Left renal pelvis (tissue), 4 donors: ENCODE measurements at regions not wholly inside any gene's neighbourhood (a gene's known extent, or its start where the extent isn't known, plus 50 kb on each side); places are given as distances from the start of the nearest gene placed in this dataset.

Experiments used
- DNase-seq, 4 donors: peaks; one replicate each; pipeline ENCODE4 v3.0.0-alpha.2; 2013; ENCODE audit warnings: low read depth in 4 of 4, low spot score in 3 of 4

DNA sequence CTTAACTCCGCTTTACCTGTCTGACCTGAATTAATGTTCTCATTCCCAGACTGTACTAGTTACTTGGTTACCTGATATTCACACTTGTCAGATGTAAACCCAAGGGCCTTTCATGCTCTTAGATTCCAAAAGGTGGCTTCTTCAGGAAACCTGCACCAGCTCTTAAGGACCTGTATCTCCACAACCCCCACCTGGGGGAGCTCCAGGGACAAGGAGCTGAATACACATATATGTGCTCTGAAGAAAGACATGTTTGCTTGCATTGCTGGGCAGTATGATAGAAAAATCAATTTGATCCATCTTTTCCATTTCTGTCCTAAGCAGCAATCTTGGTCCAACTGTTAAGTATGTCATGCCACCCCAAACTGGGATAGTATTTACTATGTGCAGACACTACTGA is 64.8 kb upstream of the POU3F2 start:
- no peak for DNase-seq

DNA sequence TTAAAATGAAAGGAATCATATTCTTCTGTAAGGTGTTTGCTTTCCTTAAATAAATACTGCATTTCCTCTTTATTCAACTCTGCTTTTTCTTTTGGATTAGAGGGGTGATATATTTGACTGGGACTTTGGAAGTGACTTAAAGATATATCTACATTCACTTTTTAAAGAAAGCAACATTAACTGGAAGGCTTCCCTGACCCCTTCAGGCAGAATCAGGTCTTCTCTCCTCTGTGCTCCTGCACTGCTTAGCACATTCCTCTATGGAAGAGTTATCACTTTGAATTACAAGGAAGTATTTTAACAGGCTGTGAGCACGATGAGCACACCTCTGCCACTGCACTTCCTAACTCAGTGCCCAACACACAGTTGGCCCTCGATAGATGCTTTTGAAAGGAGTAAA is 59.2 kb upstream of the POU3F2 start:
- no peak for DNase-seq

DNA sequence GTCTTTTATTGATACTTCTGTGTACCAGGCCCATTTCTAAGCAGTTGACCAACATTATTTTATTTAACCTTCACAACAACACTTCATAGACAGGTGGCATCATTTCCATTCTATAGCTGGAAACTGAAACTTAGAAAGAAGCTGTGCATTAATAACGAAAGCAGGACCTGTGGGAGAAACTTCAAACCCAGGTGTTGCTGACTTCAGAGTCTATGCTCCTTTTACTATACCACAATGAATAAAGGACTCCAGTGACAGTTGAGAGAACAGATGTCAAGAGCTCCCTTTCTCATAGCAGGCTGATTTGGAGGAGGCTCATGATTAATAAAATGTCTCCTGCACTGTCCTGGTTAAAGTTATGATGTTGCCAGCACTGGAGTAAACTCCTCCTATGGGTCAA is 56.6 kb upstream of the POU3F2 start:
- DNase-seq = no peak

DNA sequence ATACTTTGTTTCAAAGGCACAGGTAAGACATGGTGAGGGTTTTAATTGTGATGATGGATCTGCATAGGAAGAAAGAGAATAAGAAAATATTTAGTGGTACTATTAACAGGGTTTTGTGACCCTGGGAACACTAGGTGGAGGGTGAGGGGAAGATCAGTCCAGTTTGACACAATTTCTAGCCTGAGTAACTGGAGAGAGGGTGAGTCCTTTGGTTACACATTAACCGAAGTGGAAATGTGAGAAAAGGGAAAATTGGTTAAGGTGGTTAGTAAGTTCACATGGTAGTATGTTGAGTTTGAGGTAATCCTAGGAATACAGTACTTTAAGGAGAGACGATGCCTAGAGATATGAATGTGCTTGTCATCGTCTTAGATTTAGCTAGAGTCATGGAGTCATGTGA is 54.8 kb upstream of the POU3F2 start:
- DNase-seq = peak in 2 of 4 donors; percentile 4 to 5

DNA sequence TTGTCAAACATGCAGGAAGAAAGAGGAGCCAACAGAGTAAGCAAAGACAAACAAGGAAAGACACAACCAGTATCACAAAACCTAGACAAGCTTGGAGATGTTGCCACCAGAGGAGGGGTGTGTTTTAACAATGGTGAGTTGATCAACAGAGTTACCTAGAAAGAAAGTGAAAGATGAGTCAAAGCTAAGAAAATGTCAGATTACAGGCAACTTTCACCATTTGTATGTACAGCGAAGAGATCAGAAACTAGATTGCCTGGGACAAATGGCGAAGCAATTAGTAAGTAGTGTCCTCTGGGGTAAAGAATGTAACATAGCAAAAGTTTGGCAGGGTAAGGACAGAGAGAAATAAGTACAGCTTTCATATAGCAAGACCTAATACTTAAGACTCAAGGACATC is 51.6 kb upstream of the POU3F2 start:
- no peak for DNase-seq

DNA sequence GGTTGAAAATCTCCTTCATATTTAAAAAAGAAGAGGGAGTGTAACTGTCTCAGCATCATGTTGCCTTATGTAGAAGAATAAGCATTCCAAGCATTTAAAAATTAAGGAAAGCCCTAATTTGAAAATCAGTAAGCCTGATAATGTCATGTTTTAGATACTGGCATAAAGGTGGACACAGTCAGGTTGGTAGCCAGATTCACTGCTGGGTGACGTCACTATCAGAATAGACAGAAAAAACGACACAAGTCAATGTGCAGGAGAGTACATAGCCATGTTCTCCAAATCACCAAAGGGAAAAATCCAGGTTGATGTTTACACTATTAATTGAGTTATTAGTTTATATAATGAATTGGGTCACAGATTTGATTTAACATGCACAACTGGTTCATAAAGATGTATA is 50.8 kb upstream of the POU3F2 start:
- no peak for DNase-seq
